ENCODE measurements at regions not wholly inside any gene's neighbourhood (a gene's known extent, or its start where the extent isn't known, plus 50 kb on each side); places are given as distances from the start of the nearest gene placed in this dataset.
"Not testable (repeated sequence)": the region's sequence is repeated elsewhere in the genome, so short reads cannot be mapped to it uniquely, and the experiment has no call there.

- TF ChIP-seq CTCF, POLR2A (IDR thresholded peaks at IDR 0.05): not testable (repeated sequence)
Observed at GRCh38 chr3:191124891-191125290, 74.2 kb upstream of the OSTN start.

Data from Peyer's patch (tissue), 4 donors.